ENCODE measurements at regions not wholly inside any gene's neighbourhood (a gene's known extent, or its start where the extent isn't known, plus 50 kb on each side); places are given as distances from the start of the nearest gene placed in this dataset.

GRCh38 chr2:167752734-167753133, 494.7 kb downstream of the STK39 start:
- no peak for TF ChIP-seq CTCF (IDR thresholded peaks at IDR 0.05)
- no peak for TF ChIP-seq POLR2A (IDR thresholded peaks at IDR 0.05)

Measured in lower leg skin (tissue), 3 donors.